HCT116 (cell line): ENCODE measurements at regions not wholly inside any gene's neighbourhood (a gene's known extent, or its start where the extent isn't known, plus 50 kb on each side); places are given as distances from the start of the nearest gene placed in this dataset.

ENCODE experiments used
- EZH2 ChIP-seq: fragments of 200-600 bp; sonication (generic); IDR thresholded peaks from 2 replicates; pipeline ENCODE4 v1.6.1; 2017; ENCODE audit warnings: antibody characterized with exemption, mixed run types
- EZH2phosphoT487 ChIP-seq: fragments of 200-600 bp; IDR thresholded peaks from 2 replicates; pipeline ENCODE4 v1.6.1; 2018; ENCODE audit warnings: antibody characterized with exemption, borderline replicate concordance
- POLR2A ChIP-seq: IDR thresholded peaks from 2 replicates; pipeline ENCODE4 v1.7.0; 2011; ENCODE audit warnings: borderline replicate concordance; ENCODE audit not compliant: insufficient read depth, insufficient read length; ENCODE audit errors: extremely low read depth
- POLR2AphosphoS5 ChIP-seq: IDR thresholded peaks from 2 replicates; pipeline ENCODE4 v1.6.1; 2011; ENCODE audit warnings: mild to moderate bottlenecking, low read depth, low read length, moderate library complexity
- REST ChIP-seq: IDR thresholded peaks from 2 replicates; pipeline ENCODE4 v1.6.1; 2012; ENCODE audit warnings: low read depth
- YY1 ChIP-seq: IDR thresholded peaks from 2 replicates; pipeline ENCODE4 v1.6.1; 2011; ENCODE audit warnings: low read length, low read depth, moderate library complexity, mild to moderate bottlenecking; ENCODE audit not compliant: insufficient replicate concordance; ENCODE audit errors: extremely low read depth
- ZFX ChIP-seq: fragments of 450-650 bp; IDR thresholded peaks from 2 replicates; pipeline ENCODE4 v1.6.1; 2017
- TF ChIP-seq, protein P1 (sequence below), 3 experiments: fragments of 200-600 bp in 1 of 3; sonication (generic) in 1 of 3; IDR thresholded peaks in 2 of 3; conservative IDR thresholded peaks in 1 of 3; 2 replicates each; pipeline ENCODE4 v1.5.1; 2012 to 2017; ENCODE audit warnings: low read depth in 2 of 3, low read length in 2 of 3, antibody characterized with exemption in 1 of 3, borderline replicate concordance in 1 of 3, control low read depth in 1 of 3, mild to moderate bottlenecking in 1 of 3, mixed read lengths in 1 of 3, mixed run types in 1 of 3, moderate library complexity in 1 of 3; ENCODE audit not compliant: insufficient read depth in 1 of 3

DNA sequence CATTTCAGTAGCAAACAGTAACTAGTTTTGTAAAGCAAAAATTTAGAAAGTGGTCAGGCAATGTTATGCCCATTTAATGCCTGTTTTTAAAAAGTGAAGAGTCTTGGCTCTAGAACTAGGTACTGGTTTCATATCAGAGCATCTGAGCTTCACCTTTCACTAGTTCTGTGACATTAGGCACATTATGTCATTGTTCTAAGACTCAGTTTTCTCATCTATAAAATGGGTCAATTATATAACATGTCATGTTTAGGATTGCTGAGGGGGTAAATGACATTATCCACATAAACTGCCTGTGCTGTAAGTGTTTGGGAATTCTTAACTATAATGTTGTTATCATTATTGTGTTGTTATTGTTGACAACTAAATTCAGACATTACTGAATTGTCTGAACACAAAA is 235.6 kb upstream of the ZC3H12C start:
- TF ChIP-seq, protein P1, sequence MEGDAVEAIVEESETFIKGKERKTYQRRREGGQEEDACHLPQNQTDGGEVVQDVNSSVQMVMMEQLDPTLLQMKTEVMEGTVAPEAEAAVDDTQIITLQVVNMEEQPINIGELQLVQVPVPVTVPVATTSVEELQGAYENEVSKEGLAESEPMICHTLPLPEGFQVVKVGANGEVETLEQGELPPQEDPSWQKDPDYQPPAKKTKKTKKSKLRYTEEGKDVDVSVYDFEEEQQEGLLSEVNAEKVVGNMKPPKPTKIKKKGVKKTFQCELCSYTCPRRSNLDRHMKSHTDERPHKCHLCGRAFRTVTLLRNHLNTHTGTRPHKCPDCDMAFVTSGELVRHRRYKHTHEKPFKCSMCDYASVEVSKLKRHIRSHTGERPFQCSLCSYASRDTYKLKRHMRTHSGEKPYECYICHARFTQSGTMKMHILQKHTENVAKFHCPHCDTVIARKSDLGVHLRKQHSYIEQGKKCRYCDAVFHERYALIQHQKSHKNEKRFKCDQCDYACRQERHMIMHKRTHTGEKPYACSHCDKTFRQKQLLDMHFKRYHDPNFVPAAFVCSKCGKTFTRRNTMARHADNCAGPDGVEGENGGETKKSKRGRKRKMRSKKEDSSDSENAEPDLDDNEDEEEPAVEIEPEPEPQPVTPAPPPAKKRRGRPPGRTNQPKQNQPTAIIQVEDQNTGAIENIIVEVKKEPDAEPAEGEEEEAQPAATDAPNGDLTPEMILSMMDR (IDR thresholded peaks at IDR 0.05 in 2 of 3, conservative IDR thresholded peaks at IDR 0.05 in 1 of 3; ENCODE audit: borderline replicate concordance in 1 of 3, insufficient read depth in 1 of 3, low read depth in 2 of 3, low read length in 2 of 3) = no peak
- no peak for TF ChIP-seq POLR2A
- TF ChIP-seq EZH2phosphoT487 = no peak
- TF ChIP-seq EZH2 = no peak
- TF ChIP-seq REST = no peak
- TF ChIP-seq YY1 = no peak
- TF ChIP-seq POLR2AphosphoS5 = no peak
- TF ChIP-seq ZFX = no peak
